Adrenal gland (tissue), 9 donors: ENCODE measurements at regions not wholly inside any gene's neighbourhood (a gene's known extent, or its start where the extent isn't known, plus 50 kb on each side); places are given as distances from the start of the nearest gene placed in this dataset.

Experiments used
- DNase-seq, 7 donors: peaks; one replicate each; pipeline ENCODE4 v3.0.0-alpha.2; 2019 to 2020
- H3K27ac ChIP-seq, 5 donors: fragments of 200-600 bp; sonication (generic) in 4 of 5; 1 replicate in 3 of 5; 2 replicates in 2 of 5; pipeline versions ENCODE4 v1.5.1 to v1.8.0; 2016 to 2020; ENCODE audit warnings: mild to moderate bottlenecking in 1 of 5
- H3K27me3 ChIP-seq: fragments of 200-600 bp; 2 replicates; pipeline ENCODE4 v1.8.0; 2021
- H3K36me3 ChIP-seq, 2 donors: fragments of 200-600 bp; replicated peaks in 1 of 2; 1 replicate in 1 of 2; 2 replicates in 1 of 2; pipeline versions ENCODE4 v1.5.1 to v1.8.0; 2018 to 2022
- H3K4me1 ChIP-seq, 2 donors: fragments of 200-600 bp; replicated peaks in 1 of 2; 1 replicate in 1 of 2; 2 replicates in 1 of 2; pipeline versions ENCODE4 v1.5.1 to v1.8.0; 2018 to 2021
- H3K4me3 ChIP-seq, 4 donors: fragments of 200-600 bp; sonication (generic) in 3 of 4; one replicate each; pipeline ENCODE4 v1.5.1; 2016 to 2018
- H3K9me3 ChIP-seq, 3 donors: fragments of 200-600 bp; sonication (generic) in 1 of 3; replicated peaks in 1 of 3; 1 replicate in 2 of 3; 2 replicates in 1 of 3; pipeline versions ENCODE4 v1.5.1 to v1.8.0; 2016 to 2021
- CTCF ChIP-seq, 6 experiments: fragments of 450-650 bp in 4 of 6; fragments of 200-600 bp in 2 of 6; sonication (generic) in 1 of 6; IDR thresholded peaks; 1 replicate in 5 of 6; 2 replicates in 1 of 6; pipeline versions ENCODE4 v1.5.1 to v1.8.0; 2016 to 2021; ENCODE audit warnings: antibody characterized with exemption in 6 of 6, mild to moderate bottlenecking in 2 of 6, moderate library complexity in 1 of 6
- POLR2A ChIP-seq, 2 donors: fragments of 450-650 bp; IDR thresholded peaks; one replicate each; pipeline ENCODE4 v1.6.1; 2017; ENCODE audit warnings: antibody characterized with exemption in 2 of 2, mild to moderate bottlenecking in 2 of 2, moderate library complexity in 1 of 2
- WGBS, 4 donors: extraction: QIAGEN DNeasy Blood & Tissue Kit in 2 of 4; methylation state at CpG; one replicate each; pipeline versions ENCODE4 v1.1.5 to v1.1.7; 2013 to 2017; 5-methylcytosine and 5-hydroxymethylcytosine counted together
- intact Hi-C, 2 donors: fragments of 100-400 bp; cut with DNase I; formaldehyde crosslinking; loops; one replicate each; pipeline versions ENCODE4 v1.14.1 to v1.15.0; 2022 to 2023
- donor health status: healthy with polysubstance abuse.
- donor health status: Bipolar disorder and iron deficiency.
- donor health status: DM: yes; HTN: yes; CAD: no.
- donor health status: DM: no; HTN: no; CAD: no.
- donor health status: DM: no; HTN: no; CAD: no.

- 60 to 75% (median 66%) methylated on average over 3 of the region's 3 CpGs for WGBS, 4 donors
- Histone ChIP-seq H3K27me3 (no peaks in the 10 kb centered on the region), H3K27ac (no peak overlapping the region), H3K36me3 (no peaks in the 10 kb centered on the region), H3K9me3 (no peaks in the 10 kb centered on the region), H3K4me3 (no peak overlapping the region), H3K4me1 (no peaks in the 10 kb centered on the region)
- intact Hi-C loops = no loop called here
- no peak for DNase-seq
- TF ChIP-seq CTCF (IDR thresholded peaks at IDR 0.05) (no peak), POLR2A (IDR thresholded peaks at IDR 0.05) (no peak)
These were observed 472.9 kb downstream of the C6orf118 start for GRCh38 chr6:164836486-164836885.

GRCh38 chr6:164832410-164832809 is 477.0 kb downstream of the C6orf118 start:
- intact Hi-C loops = no loop called here
- no peak for TF ChIP-seq POLR2A (IDR thresholded peaks at IDR 0.05)
- TF ChIP-seq CTCF (IDR thresholded peaks at IDR 0.05) = no peak
- Histone ChIP-seq H3K27ac (no peak overlapping the region), H3K36me3 (no peaks in the 10 kb centered on the region), H3K4me3 (no peak overlapping the region), H3K27me3 (no peaks in the 10 kb centered on the region), H3K9me3 (no peaks in the 10 kb centered on the region), H3K4me1 (no peaks in the 10 kb centered on the region)
- no peak for DNase-seq
- 48 to 67% (median 56%) methylated on average over 7 of the region's 7 CpGs for WGBS, 4 donors

GRCh38 chr6:164827537-164827936 is 481.9 kb downstream of the C6orf118 start:
- TF ChIP-seq POLR2A (IDR thresholded peaks at IDR 0.05) (no peak), CTCF (IDR thresholded peaks at IDR 0.05) (no peak)
- H3K36me3 ChIP-seq = no peaks in the 10 kb centered on the region
- H3K4me3 ChIP-seq = no peak overlapping the region
- no peaks in the 10 kb centered on the region for H3K27me3 ChIP-seq
- no peaks in the 10 kb centered on the region for H3K9me3 ChIP-seq
- WGBS, 4 donors = 73 to 77% (median 75%) methylated on average over 8 of the region's 8 CpGs
- no peak for DNase-seq
- intact Hi-C loops = no loop called here
- no peak overlapping the region for H3K27ac ChIP-seq
- no peaks in the 10 kb centered on the region for H3K4me1 ChIP-seq

GRCh38 chr6:164826831-164827468 is 482.5 kb downstream of the C6orf118 start:
- 37 to 51% (median 45%) methylated on average over 11 of the region's 11 CpGs for WGBS, 4 donors
- no peak for TF ChIP-seq POLR2A (IDR thresholded peaks at IDR 0.05)
- intact Hi-C loops = no loop called here
- H3K27ac ChIP-seq = no peak overlapping the region
- H3K4me3 ChIP-seq = no peak overlapping the region
- H3K9me3 ChIP-seq = no peaks in the 10 kb centered on the region
- peak in 1 of 7 donors; percentile 13 for DNase-seq
- no peaks in the 10 kb centered on the region for H3K4me1 ChIP-seq
- H3K27me3 ChIP-seq = no peaks in the 10 kb centered on the region
- no peaks in the 10 kb centered on the region for H3K36me3 ChIP-seq

GRCh38 chr6:164825386-164825785 is 484.0 kb downstream of the C6orf118 start:
- no peak overlapping the region for H3K27ac ChIP-seq
- no peak overlapping the region for H3K4me3 ChIP-seq
- intact Hi-C loops = no loop called here
- no peaks in the 10 kb centered on the region for H3K4me1 ChIP-seq
- H3K9me3 ChIP-seq = no peaks in the 10 kb centered on the region
- no peaks in the 10 kb centered on the region for H3K36me3 ChIP-seq
- no peak for TF ChIP-seq CTCF (IDR thresholded peaks at IDR 0.05)
- TF ChIP-seq POLR2A (IDR thresholded peaks at IDR 0.05) = no peak
- DNase-seq = no peak
- WGBS, 4 donors = 70 to 93% (median 80%) methylated on average over 3 of the region's 3 CpGs
- H3K27me3 ChIP-seq = no peaks in the 10 kb centered on the region
